HL-60 (cell line): ENCODE measurements at regions not wholly inside any gene's neighbourhood (a gene's known extent, or its start where the extent isn't known, plus 50 kb on each side); places are given as distances from the start of the nearest gene placed in this dataset.

Experiments
- DNase-seq, 2 experiments: peaks; one replicate each; pipeline ENCODE4 v3.0.0-alpha.2; 2010 to 2020; ENCODE audit warnings: low read depth in 1 of 2, low spot score in 1 of 2
- H3K27ac ChIP-seq: fragments of 250-450 bp; sonication (Bioruptor Pico); replicated peaks from 2 replicates; pipeline ENCODE4 v1.5.1; 2020; ENCODE audit warnings: mild to moderate bottlenecking, moderate library complexity
- H3K27me3 ChIP-seq: fragments of 250-450 bp; sonication (Bioruptor Pico); 2 replicates; pipeline ENCODE4 v1.5.1; 2021; ENCODE audit warnings: mild to moderate bottlenecking, moderate library complexity; ENCODE audit not compliant: insufficient read depth, poor library complexity, severe bottlenecking
- H3K4me3 ChIP-seq: replicated peaks from 2 replicates; pipeline ENCODE4 v1.5.1; 2011; ENCODE audit warnings: mild to moderate bottlenecking, control low read depth, low read length; ENCODE audit not compliant: insufficient read depth
- GABPA ChIP-seq: IDR thresholded peaks from 2 replicates; pipeline ENCODE4 v1.6.1; 2012; ENCODE audit warnings: low read depth
- POLR2AphosphoS5 ChIP-seq: IDR thresholded peaks from 2 replicates; pipeline ENCODE4 v1.6.1; 2012; ENCODE audit warnings: low read depth
- SPI1 ChIP-seq: IDR thresholded peaks from 2 replicates; pipeline ENCODE4 v1.6.1; 2012; ENCODE audit warnings: low read depth, mild to moderate bottlenecking, borderline replicate concordance
- TF ChIP-seq, protein P1 (sequence below): IDR thresholded peaks from one replicate; pipeline ENCODE4 v1.5.1; 2011; ENCODE audit warnings: low read length, control low read depth, inconsistent platforms; ENCODE audit not compliant: insufficient read depth
- TF ChIP-seq, protein P2 (sequence below): IDR thresholded peaks from 2 replicates; pipeline ENCODE4 v1.6.1; 2012; ENCODE audit warnings: low read depth; ENCODE audit not compliant: insufficient replicate concordance

DNA sequence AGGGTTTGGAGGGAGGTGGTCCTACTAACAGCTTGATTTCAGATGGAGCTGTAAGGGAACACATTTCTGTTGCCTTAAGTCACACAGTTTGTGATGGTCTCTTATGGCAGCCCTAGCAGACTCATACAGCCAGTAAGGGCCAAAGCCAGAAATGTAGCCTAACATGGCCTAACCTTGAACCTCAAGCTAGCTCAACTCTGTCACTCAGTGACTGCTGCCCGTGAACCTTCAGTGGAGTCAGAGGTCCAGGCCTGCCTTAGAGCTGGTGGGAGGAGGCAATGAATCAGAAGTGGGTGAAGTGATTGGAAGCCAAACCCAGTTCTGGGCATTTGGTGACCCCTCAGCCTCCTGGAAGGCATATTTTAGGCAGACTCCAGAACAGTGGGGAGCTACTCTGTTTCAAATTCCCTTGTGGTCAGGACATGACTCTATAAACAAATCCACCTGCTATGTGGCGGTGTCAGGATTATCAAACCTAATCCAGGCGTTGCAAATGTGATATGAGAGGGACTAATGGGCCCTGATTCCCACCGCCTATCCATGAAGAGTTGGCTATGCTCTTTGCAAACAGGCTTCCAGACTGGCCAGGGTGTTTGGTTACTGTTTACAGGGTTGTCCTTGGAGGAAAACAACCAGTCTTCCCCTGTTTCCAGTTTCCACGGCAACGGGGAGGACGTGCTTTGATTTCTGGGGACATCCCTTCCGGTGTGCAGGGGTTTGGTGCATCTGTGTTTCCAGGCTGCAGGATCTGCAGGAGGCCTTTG is 105.9 kb upstream of the AGBL1 start:
- no peaks in the 10 kb centered on the region for H3K27me3 ChIP-seq
- TF ChIP-seq SPI1 (no peak), POLR2AphosphoS5 (no peak), GABPA (no peak)
- TF ChIP-seq, protein P1, sequence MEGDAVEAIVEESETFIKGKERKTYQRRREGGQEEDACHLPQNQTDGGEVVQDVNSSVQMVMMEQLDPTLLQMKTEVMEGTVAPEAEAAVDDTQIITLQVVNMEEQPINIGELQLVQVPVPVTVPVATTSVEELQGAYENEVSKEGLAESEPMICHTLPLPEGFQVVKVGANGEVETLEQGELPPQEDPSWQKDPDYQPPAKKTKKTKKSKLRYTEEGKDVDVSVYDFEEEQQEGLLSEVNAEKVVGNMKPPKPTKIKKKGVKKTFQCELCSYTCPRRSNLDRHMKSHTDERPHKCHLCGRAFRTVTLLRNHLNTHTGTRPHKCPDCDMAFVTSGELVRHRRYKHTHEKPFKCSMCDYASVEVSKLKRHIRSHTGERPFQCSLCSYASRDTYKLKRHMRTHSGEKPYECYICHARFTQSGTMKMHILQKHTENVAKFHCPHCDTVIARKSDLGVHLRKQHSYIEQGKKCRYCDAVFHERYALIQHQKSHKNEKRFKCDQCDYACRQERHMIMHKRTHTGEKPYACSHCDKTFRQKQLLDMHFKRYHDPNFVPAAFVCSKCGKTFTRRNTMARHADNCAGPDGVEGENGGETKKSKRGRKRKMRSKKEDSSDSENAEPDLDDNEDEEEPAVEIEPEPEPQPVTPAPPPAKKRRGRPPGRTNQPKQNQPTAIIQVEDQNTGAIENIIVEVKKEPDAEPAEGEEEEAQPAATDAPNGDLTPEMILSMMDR = no peak
- TF ChIP-seq, protein P2, sequence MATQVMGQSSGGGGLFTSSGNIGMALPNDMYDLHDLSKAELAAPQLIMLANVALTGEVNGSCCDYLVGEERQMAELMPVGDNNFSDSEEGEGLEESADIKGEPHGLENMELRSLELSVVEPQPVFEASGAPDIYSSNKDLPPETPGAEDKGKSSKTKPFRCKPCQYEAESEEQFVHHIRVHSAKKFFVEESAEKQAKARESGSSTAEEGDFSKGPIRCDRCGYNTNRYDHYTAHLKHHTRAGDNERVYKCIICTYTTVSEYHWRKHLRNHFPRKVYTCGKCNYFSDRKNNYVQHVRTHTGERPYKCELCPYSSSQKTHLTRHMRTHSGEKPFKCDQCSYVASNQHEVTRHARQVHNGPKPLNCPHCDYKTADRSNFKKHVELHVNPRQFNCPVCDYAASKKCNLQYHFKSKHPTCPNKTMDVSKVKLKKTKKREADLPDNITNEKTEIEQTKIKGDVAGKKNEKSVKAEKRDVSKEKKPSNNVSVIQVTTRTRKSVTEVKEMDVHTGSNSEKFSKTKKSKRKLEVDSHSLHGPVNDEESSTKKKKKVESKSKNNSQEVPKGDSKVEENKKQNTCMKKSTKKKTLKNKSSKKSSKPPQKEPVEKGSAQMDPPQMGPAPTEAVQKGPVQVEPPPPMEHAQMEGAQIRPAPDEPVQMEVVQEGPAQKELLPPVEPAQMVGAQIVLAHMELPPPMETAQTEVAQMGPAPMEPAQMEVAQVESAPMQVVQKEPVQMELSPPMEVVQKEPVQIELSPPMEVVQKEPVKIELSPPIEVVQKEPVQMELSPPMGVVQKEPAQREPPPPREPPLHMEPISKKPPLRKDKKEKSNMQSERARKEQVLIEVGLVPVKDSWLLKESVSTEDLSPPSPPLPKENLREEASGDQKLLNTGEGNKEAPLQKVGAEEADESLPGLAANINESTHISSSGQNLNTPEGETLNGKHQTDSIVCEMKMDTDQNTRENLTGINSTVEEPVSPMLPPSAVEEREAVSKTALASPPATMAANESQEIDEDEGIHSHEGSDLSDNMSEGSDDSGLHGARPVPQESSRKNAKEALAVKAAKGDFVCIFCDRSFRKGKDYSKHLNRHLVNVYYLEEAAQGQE = no peak
- H3K4me3 ChIP-seq = no peak overlapping the region
- H3K27ac ChIP-seq = no peak overlapping the region
- DNase-seq = no peak

DNA sequence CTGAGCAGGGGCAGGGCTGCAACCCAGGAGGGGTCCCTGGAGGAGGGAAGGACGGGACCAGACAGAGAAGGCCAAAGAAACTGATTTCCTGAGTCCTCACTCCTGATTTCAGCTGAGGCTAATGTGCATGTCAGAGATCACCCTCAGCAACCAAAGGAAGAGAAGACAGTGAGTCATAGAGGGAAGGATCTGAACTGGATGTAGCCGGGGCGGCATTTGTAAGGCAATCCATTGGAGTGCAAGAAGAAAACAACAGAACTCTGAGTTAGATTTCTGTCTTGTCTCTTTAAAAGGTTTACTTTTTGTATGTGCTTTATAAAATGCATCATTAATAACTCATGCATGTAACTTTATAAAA is 105.3 kb upstream of the AGBL1 start:
- DNase-seq = no peak
- Histone ChIP-seq H3K27me3 (no peaks in the 10 kb centered on the region), H3K4me3 (no peak overlapping the region), H3K27ac (no peak overlapping the region)
- no peak for TF ChIP-seq POLR2AphosphoS5
- no peak for TF ChIP-seq GABPA
- TF ChIP-seq, protein P2 = no peak
- no peak for TF ChIP-seq SPI1
- TF ChIP-seq, protein P1 = no peak

DNA sequence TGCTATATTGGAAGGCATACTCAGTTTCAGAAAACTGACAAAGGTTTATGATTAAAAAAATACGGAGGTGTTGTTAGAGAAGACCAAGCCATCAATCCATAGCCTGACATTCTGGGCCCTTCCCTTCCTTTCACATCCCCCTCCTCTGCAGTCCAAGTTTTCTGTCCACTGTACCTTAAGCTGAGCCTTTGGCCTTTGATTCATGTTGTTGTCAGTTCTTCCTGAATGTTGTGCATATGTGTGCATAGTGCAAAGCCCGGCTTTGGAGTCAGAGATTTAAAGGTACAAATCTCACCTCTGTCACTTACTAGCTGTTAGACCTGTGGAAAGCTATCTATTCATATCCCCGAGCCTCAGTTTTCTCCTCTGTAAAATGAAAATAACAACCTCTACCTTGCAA is 104.9 kb upstream of the AGBL1 start:
- TF ChIP-seq, protein P1 = no peak
- TF ChIP-seq POLR2AphosphoS5 (no peak), GABPA (no peak), SPI1 (no peak)
- no peak for DNase-seq
- no peak overlapping the region for H3K4me3 ChIP-seq

DNA sequence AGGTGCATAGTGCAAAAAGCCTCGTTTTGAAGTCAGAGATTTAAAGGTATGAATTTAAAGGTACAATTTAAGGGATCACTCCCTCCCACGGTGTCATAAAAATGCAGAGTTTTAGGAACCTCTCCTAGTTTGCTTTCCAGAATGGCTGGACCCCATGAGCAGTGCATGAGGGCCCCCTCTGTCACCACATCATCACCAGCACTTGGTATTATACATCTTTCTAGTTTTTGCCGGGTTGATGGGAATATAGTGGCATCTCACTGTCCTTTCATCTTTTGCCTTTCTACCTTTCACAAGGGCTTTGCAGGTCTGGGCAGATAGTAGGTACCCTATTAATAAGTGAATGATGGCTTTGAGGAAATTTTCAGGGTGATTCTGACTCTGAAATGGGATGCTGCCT is 103.6 kb upstream of the AGBL1 start:
- Histone ChIP-seq H3K27ac (no peak overlapping the region), H3K4me3 (no peak overlapping the region), H3K27me3 (no peaks in the 10 kb centered on the region)
- DNase-seq = no peak
- TF ChIP-seq, protein P1 = no peak
- TF ChIP-seq, protein P2 = no peak
- TF ChIP-seq SPI1 (no peak), POLR2AphosphoS5 (no peak), GABPA (no peak)

More for the DNA sequence above, 104.9 kb upstream of the AGBL1 start:
- Histone ChIP-seq H3K27me3 (no peaks in the 10 kb centered on the region), H3K27ac (no peak overlapping the region)
